ENCODE measurements at regions not wholly inside any gene's neighbourhood (a gene's known extent, or its start where the extent isn't known, plus 50 kb on each side); places are given as distances from the start of the nearest gene placed in this dataset.
A peak's percentile ranks its signal among the peaks of the same experiment; 100 is the strongest.

- FAIRE-seq: no peak
- no peak for TF ChIP-seq POU2F2 (IDR thresholded peaks at IDR 0.05; ENCODE audit: low read depth, low read length)
- TF ChIP-seq SPI1 (IDR thresholded peaks at IDR 0.05; ENCODE audit: low read depth, low read length): no peak
- no peak for TF ChIP-seq POLR2A (IDR thresholded peaks at IDR 0.05; ENCODE audit: low read depth, low read length)
- no peak for TF ChIP-seq PAX5 (IDR thresholded peaks at IDR 0.05; ENCODE audit: insufficient read depth, low read length, severe bottlenecking)
- TF ChIP-seq TAF1 (IDR thresholded peaks at IDR 0.05; ENCODE audit: low read depth, low read length): no peak
- no peak for TF ChIP-seq POLR2AphosphoS5 (IDR thresholded peaks at IDR 0.05; ENCODE audit: low read depth, low read length)
Measured at GRCh38 chrX:66918511-66918910, 279.6 kb upstream of the EDA2R start.

DNA sequence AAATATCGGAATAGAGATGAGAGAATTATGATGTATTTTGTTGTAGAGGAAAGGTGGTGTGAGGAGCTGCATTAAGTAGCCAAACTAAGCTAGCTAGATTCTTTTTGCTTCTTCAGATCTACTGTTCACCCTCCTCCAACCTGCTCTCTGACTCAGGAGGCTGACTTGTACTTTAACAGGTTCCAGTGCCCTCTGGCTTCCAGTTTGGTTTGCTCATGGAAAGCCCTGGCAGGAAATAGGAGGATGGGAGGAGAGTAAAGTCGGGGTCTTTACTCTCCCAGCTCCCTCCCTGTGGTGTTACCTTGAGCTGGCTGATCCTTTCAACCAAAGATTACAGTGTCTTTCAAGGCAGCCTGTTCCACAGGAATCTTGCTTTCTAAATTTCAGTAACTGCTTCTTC lies 277.0 kb upstream of the EDA2R start:
- DNase-seq (ENCODE audit: insufficient read length, low spot score): no peak

More at GRCh38 chrX:66918511-66918910, 279.6 kb upstream of the EDA2R start:
- no peak for DNase-seq (ENCODE audit: insufficient read length, low spot score)

DNA sequence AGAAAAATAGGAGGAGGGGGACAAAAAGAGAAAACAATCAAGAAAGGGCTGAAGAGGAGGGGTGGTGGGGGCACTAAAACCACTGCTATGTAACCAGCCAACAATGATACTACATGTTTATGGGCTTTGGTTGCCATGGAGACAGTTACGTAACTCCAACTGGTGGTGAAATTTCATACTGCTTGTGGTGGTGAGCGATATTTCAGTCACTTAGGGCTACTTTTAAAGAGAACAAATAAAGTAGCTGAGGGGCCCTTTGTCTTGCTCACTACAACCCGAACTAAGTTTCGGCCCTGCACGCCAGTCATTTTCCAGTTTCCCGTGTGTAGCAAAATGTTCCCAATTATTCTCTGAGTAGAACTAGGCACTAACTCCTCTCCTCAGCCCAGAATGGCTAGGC lies 275.2 kb upstream of the EDA2R start:
- FAIRE-seq (peak; percentile 20), DNase-seq (ENCODE audit: insufficient read length, low spot score) (no peak)
- TF ChIP-seq POLR2AphosphoS5 (IDR thresholded peaks at IDR 0.05; ENCODE audit: low read depth, low read length): no peak
- no peak for TF ChIP-seq SPI1 (IDR thresholded peaks at IDR 0.05; ENCODE audit: low read depth, low read length)
- no peak for TF ChIP-seq TAF1 (IDR thresholded peaks at IDR 0.05; ENCODE audit: low read depth, low read length)
- no peak for TF ChIP-seq POU2F2 (IDR thresholded peaks at IDR 0.05; ENCODE audit: low read depth, low read length)
- no peak for TF ChIP-seq POLR2A (IDR thresholded peaks at IDR 0.05; ENCODE audit: low read depth, low read length)
- no peak for TF ChIP-seq PAX5 (IDR thresholded peaks at IDR 0.05; ENCODE audit: insufficient read depth, low read length, severe bottlenecking)

More for the DNA sequence above, 277.0 kb upstream of the EDA2R start:
- no peak for TF ChIP-seq POLR2AphosphoS5 (IDR thresholded peaks at IDR 0.05; ENCODE audit: low read depth, low read length)
- no peak for TF ChIP-seq POLR2A (IDR thresholded peaks at IDR 0.05; ENCODE audit: low read depth, low read length)
- FAIRE-seq: no peak

DNA sequence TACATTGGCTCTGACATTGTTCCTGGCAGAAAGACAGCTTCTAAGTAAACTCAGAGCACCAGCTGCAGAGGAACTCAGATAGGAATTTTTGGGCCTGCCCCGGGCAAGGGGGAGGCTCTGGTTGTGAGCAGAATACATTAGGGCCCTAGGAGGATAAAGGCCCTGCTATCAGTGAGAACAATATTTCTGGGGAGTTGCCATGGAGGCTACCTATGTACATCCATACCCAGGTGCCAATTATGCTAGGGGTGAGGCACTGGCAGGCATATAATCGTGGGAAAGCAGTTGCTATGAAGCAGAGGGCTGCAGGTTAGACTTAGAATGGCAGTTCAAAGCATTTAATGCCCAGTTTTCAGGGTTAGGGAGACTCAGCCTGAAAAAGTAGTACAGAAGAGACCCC lies 273.5 kb upstream of the EDA2R start:
- FAIRE-seq (no peak), DNase-seq (ENCODE audit: insufficient read length, low spot score) (no peak)
- TF ChIP-seq PAX5 (IDR thresholded peaks at IDR 0.05; ENCODE audit: insufficient read depth, low read length, severe bottlenecking) (no peak), POLR2A (IDR thresholded peaks at IDR 0.05; ENCODE audit: low read depth, low read length) (no peak), POLR2AphosphoS5 (IDR thresholded peaks at IDR 0.05; ENCODE audit: low read depth, low read length) (no peak), TAF1 (IDR thresholded peaks at IDR 0.05; ENCODE audit: low read depth, low read length) (no peak), SPI1 (IDR thresholded peaks at IDR 0.05; ENCODE audit: low read depth, low read length) (no peak), POU2F2 (IDR thresholded peaks at IDR 0.05; ENCODE audit: low read depth, low read length) (no peak)

DNA sequence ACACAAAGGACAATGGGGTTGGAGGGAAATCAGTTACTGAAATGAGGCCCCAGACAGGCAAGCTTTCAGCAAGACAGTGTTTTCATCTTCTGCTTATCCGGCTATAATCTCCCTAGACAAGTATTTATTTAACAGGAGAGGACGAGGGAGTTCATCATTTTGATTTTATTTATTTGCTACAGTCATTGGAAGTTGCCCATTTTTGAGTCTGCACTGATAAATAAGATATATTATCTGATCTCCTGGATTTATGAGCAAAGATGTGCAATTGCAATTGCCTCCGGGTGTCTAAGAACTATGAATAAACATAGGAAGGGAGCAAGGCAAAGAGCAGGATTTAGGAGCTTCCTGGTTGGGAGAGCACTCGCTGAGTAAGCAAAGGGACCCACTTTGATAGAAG lies 263.2 kb upstream of the EDA2R start:
- TF ChIP-seq TAF1 (IDR thresholded peaks at IDR 0.05; ENCODE audit: low read depth, low read length) (no peak), POU2F2 (IDR thresholded peaks at IDR 0.05; ENCODE audit: low read depth, low read length) (no peak), POLR2AphosphoS5 (IDR thresholded peaks at IDR 0.05; ENCODE audit: low read depth, low read length) (no peak), SPI1 (IDR thresholded peaks at IDR 0.05; ENCODE audit: low read depth, low read length) (no peak), PAX5 (IDR thresholded peaks at IDR 0.05; ENCODE audit: insufficient read depth, low read length, severe bottlenecking) (no peak), POLR2A (IDR thresholded peaks at IDR 0.05; ENCODE audit: low read depth, low read length) (no peak)
- FAIRE-seq (no peak), DNase-seq (ENCODE audit: insufficient read length, low spot score) (no peak)

GRCh38 chrX:66900886-66901285 lies 262.0 kb upstream of the EDA2R start:
- TF ChIP-seq POU2F2 (IDR thresholded peaks at IDR 0.05; ENCODE audit: low read depth, low read length): no peak
- TF ChIP-seq SPI1 (IDR thresholded peaks at IDR 0.05; ENCODE audit: low read depth, low read length): no peak
- no peak for TF ChIP-seq TAF1 (IDR thresholded peaks at IDR 0.05; ENCODE audit: low read depth, low read length)
- no peak for TF ChIP-seq PAX5 (IDR thresholded peaks at IDR 0.05; ENCODE audit: insufficient read depth, low read length, severe bottlenecking)
- TF ChIP-seq POLR2A (IDR thresholded peaks at IDR 0.05; ENCODE audit: low read depth, low read length): no peak
- TF ChIP-seq POLR2AphosphoS5 (IDR thresholded peaks at IDR 0.05; ENCODE audit: low read depth, low read length): no peak
- DNase-seq (ENCODE audit: insufficient read length, low spot score) (no peak), FAIRE-seq (no peak)

- FAIRE-seq: no peak
- TF ChIP-seq TAF1 (IDR thresholded peaks at IDR 0.05; ENCODE audit: low read depth, low read length) (no peak), POLR2AphosphoS5 (IDR thresholded peaks at IDR 0.05; ENCODE audit: low read depth, low read length) (no peak), POLR2A (IDR thresholded peaks at IDR 0.05; ENCODE audit: low read depth, low read length) (no peak), POU2F2 (IDR thresholded peaks at IDR 0.05; ENCODE audit: low read depth, low read length) (no peak), SPI1 (IDR thresholded peaks at IDR 0.05; ENCODE audit: low read depth, low read length) (no peak), PAX5 (IDR thresholded peaks at IDR 0.05; ENCODE audit: insufficient read depth, low read length, severe bottlenecking) (no peak)
- no peak for DNase-seq (ENCODE audit: insufficient read length, low spot score)
Measured at GRCh38 chrX:66892004-66892403, 253.1 kb upstream of the EDA2R start.

GRCh38 chrX:66889418-66889817 lies 250.5 kb upstream of the EDA2R start:
- TF ChIP-seq POU2F2 (IDR thresholded peaks at IDR 0.05; ENCODE audit: low read depth, low read length) (no peak), TAF1 (IDR thresholded peaks at IDR 0.05; ENCODE audit: low read depth, low read length) (no peak), PAX5 (IDR thresholded peaks at IDR 0.05; ENCODE audit: insufficient read depth, low read length, severe bottlenecking) (no peak), POLR2A (IDR thresholded peaks at IDR 0.05; ENCODE audit: low read depth, low read length) (no peak), SPI1 (IDR thresholded peaks at IDR 0.05; ENCODE audit: low read depth, low read length) (no peak), POLR2AphosphoS5 (IDR thresholded peaks at IDR 0.05; ENCODE audit: low read depth, low read length) (no peak)
- DNase-seq (ENCODE audit: insufficient read length, low spot score) (no peak), FAIRE-seq (no peak)

- no peak for FAIRE-seq
- no peak for TF ChIP-seq POLR2A (IDR thresholded peaks at IDR 0.05; ENCODE audit: low read depth, low read length)
- no peak for TF ChIP-seq TAF1 (IDR thresholded peaks at IDR 0.05; ENCODE audit: low read depth, low read length)
- TF ChIP-seq PAX5 (IDR thresholded peaks at IDR 0.05; ENCODE audit: insufficient read depth, low read length, severe bottlenecking): no peak
- TF ChIP-seq POLR2AphosphoS5 (IDR thresholded peaks at IDR 0.05; ENCODE audit: low read depth, low read length): no peak
- no peak for TF ChIP-seq POU2F2 (IDR thresholded peaks at IDR 0.05; ENCODE audit: low read depth, low read length)
- no peak for TF ChIP-seq SPI1 (IDR thresholded peaks at IDR 0.05; ENCODE audit: low read depth, low read length)
- DNase-seq (ENCODE audit: insufficient read length, low spot score): no peak
Measured at GRCh38 chrX:66882101-66882500, 243.2 kb upstream of the EDA2R start.

GRCh38 chrX:66876776-66877175 lies 237.9 kb upstream of the EDA2R start:
- TF ChIP-seq POU2F2 (IDR thresholded peaks at IDR 0.05; ENCODE audit: low read depth, low read length) (no peak), POLR2AphosphoS5 (IDR thresholded peaks at IDR 0.05; ENCODE audit: low read depth, low read length) (no peak), PAX5 (IDR thresholded peaks at IDR 0.05; ENCODE audit: insufficient read depth, low read length, severe bottlenecking) (no peak), SPI1 (IDR thresholded peaks at IDR 0.05; ENCODE audit: low read depth, low read length) (no peak), TAF1 (IDR thresholded peaks at IDR 0.05; ENCODE audit: low read depth, low read length) (no peak), POLR2A (IDR thresholded peaks at IDR 0.05; ENCODE audit: low read depth, low read length) (no peak)
- DNase-seq (ENCODE audit: insufficient read length, low spot score) (no peak), FAIRE-seq (no peak)
